Stomach (tissue), 8 donors: ENCODE measurements at regions not wholly inside any gene's neighbourhood (a gene's known extent, or its start where the extent isn't known, plus 50 kb on each side); places are given as distances from the start of the nearest gene placed in this dataset.

Source experiments
- DNase-seq, 2 donors: peaks; one replicate each; pipeline versions ENCODE4 v3.0.0 to v3.0.0-alpha.2; 2013 to 2019
- H3K27ac ChIP-seq, 5 donors: fragments of 200-600 bp in 4 of 5; sonication (generic) in 4 of 5; one replicate each; pipeline ENCODE4 v1.5.1; 2013 to 2019; ENCODE audit warnings: mild to moderate bottlenecking in 1 of 5, moderate library complexity in 1 of 5
- H3K27me3 ChIP-seq, 3 donors: fragments of 200-600 bp; sonication (generic); one replicate each; pipeline ENCODE4 v1.5.1; 2017 to 2019; ENCODE audit warnings: mixed run types in 1 of 3
- H3K36me3 ChIP-seq, 4 donors: fragments of 200-600 bp; sonication (generic); 1 replicate in 3 of 4; 2 replicates in 1 of 4; pipeline ENCODE4 v1.5.1; 2016 to 2019
- H3K4me1 ChIP-seq, 4 donors: fragments of 200-600 bp; sonication (generic); one replicate each; pipeline ENCODE4 v1.5.1; 2016 to 2019
- H3K4me3 ChIP-seq, 4 donors: fragments of 200-600 bp; sonication (generic) in 3 of 4; one replicate each; pipeline ENCODE4 v1.5.1; 2016 to 2019; ENCODE audit warnings: mild to moderate bottlenecking in 1 of 4
- H3K9me3 ChIP-seq, 4 donors: fragments of 200-600 bp; sonication (generic); one replicate each; pipeline ENCODE4 v1.5.1; 2016 to 2019
- CTCF ChIP-seq, 7 experiments: fragments of 450-650 bp in 4 of 7; fragments of 200-600 bp in 3 of 7; sonication (generic) in 3 of 7; IDR thresholded peaks; one replicate each; pipeline ENCODE4 v1.5.1; 2016 to 2019; ENCODE audit warnings: antibody characterized with exemption in 7 of 7, control low read depth in 2 of 7, mild to moderate bottlenecking in 1 of 7
- EP300 ChIP-seq: sonication (generic); formaldehyde crosslinking; IDR thresholded peaks from one replicate; pipeline ENCODE4 v1.6.1; 2017; ENCODE audit warnings: antibody characterized with exemption
- POLR2A ChIP-seq, 4 donors: fragments of 450-650 bp; IDR thresholded peaks; one replicate each; pipeline ENCODE4 v1.6.1; 2016; ENCODE audit warnings: antibody characterized with exemption in 4 of 4, control low read depth in 2 of 4, mild to moderate bottlenecking in 1 of 4, moderate library complexity in 1 of 4
- POLR2AphosphoS5 ChIP-seq, 3 donors: sonication (generic); formaldehyde crosslinking; IDR thresholded peaks; one replicate each; pipeline ENCODE4 v1.6.1; 2016; ENCODE audit warnings: antibody characterized with exemption in 3 of 3
- WGBS, 5 donors: extraction: QIAGEN DNeasy Blood & Tissue Kit in 3 of 5; methylation state at CpG; one replicate each; pipeline versions ENCODE4 v1.1.5 to v1.1.7; 2013 to 2018; 5-methylcytosine and 5-hydroxymethylcytosine counted together
- intact Hi-C: fragments of 100-400 bp; cut with DNase I; formaldehyde crosslinking; loops from one replicate; pipeline ENCODE4 v1.15.1; 2023; ENCODE audit warnings: low total_unique reads
- donor health status: healthy with polysubstance abuse.
- donor health status: Bipolar disorder and iron deficiency.
- donor health status: healthy.

DNA sequence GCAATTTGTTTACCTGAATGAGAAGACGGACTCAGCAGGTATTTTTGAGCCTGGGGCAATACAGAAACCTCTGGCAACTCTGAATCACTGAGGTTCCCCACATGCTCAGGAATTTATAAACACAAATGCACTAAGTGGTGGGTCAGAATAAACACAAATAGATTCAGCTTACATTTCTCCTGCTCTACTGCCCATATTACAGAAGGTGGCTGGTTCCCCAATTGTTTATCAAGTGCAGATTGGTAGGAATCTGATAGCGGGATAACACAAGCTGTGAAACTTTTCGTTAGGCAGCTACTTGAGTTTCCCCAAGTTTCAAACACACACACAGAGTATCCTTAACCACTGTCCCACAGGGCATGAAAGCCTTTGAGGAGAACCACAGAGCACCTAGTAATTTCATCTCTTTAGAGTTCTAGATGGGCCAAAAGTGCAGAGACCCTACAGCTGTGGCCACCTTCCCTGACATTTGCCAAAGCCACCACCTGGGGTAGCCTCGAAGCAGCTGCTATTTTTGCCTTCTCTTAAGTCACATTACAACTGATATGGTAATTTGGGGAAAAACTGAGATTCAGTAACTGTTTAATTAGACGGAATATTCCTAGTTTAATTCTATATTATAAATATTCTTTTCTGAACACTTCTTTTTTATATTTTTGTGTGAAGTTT lies 204.2 kb upstream of the PTCHD4 start:
- Histone ChIP-seq H3K9me3 (no peaks in the 10 kb centered on the region), H3K36me3 (no peaks in the 10 kb centered on the region), H3K27me3 (no peaks in the 10 kb centered on the region), H3K4me3 (no peak overlapping the region), H3K27ac (no peak overlapping the region), H3K4me1 (no peaks in the 10 kb centered on the region)
- no peak for DNase-seq
- intact Hi-C loops, result no loop called here
- TF ChIP-seq POLR2A (IDR thresholded peaks at IDR 0.05) (no peak), POLR2AphosphoS5 (IDR thresholded peaks at IDR 0.05) (no peak), EP300 (no peak), CTCF (IDR thresholded peaks at IDR 0.05) (no peak)
- 63 to 70% (median 67%) methylated on average over 5 of the region's 5 CpGs for WGBS, 5 donors

DNA sequence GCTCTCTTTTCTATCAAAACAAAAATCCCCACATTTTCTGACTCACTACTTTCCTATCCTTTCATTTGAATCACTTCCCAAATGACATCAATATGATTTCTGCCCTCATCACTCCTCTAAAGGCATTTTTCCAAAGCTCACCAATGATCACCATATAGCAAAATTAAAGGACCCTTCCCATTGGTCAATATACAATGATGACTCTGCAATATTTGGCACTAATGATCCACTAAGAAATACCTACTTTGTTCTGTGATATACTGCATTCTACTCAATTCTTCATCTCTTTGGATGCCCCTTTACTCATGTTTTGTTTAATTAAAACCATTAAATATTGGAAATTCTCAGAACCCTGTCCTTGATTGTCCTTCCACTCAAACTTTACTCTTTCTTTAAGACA lies 200.3 kb upstream of the PTCHD4 start:
- no peaks in the 10 kb centered on the region for H3K4me1 ChIP-seq
- DNase-seq, result no peak
- no peaks in the 10 kb centered on the region for H3K9me3 ChIP-seq
- H3K36me3 ChIP-seq, result no peaks in the 10 kb centered on the region
- no peaks in the 10 kb centered on the region for H3K27me3 ChIP-seq
- H3K27ac ChIP-seq, result no peak overlapping the region
- TF ChIP-seq POLR2AphosphoS5 (IDR thresholded peaks at IDR 0.05), result no peak
- intact Hi-C loops, result no loop called here
- no peak overlapping the region for H3K4me3 ChIP-seq

DNA sequence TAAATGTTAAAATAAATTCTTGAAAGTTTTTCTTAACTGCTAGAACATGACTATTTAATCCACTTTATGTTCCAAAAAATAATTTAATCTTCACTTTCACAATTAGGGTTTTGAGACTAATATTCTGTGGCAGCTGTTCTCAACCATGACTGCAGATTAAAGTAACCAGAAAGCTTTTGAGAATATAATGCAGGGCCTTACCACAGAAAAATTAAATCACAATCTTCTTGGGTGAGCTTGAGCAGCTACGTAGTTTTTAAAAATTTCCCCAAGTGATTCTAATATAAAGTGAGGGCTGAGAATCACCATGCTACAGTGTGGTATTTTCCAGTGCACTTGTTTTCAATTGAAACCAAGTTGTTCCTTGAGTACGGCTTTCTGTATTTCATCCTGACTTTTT lies 196.6 kb upstream of the PTCHD4 start:
- no peaks in the 10 kb centered on the region for H3K4me1 ChIP-seq
- WGBS, 5 donors, result 81 to 95% (median 84%) methylated on average over 2 of the region's 2 CpGs
- TF ChIP-seq POLR2A (IDR thresholded peaks at IDR 0.05) (no peak), EP300 (no peak), CTCF (IDR thresholded peaks at IDR 0.05) (no peak), POLR2AphosphoS5 (IDR thresholded peaks at IDR 0.05) (no peak)
- peaks cover 0 to 10% (median 7%) of the 10 kb centered on the region in 4 donors for H3K9me3 ChIP-seq
- no peak overlapping the region for H3K27ac ChIP-seq
- no peaks in the 10 kb centered on the region for H3K36me3 ChIP-seq
- H3K27me3 ChIP-seq, result no peaks in the 10 kb centered on the region
- no peak overlapping the region for H3K4me3 ChIP-seq
- no peak for DNase-seq
- intact Hi-C loops, result no loop called here

DNA sequence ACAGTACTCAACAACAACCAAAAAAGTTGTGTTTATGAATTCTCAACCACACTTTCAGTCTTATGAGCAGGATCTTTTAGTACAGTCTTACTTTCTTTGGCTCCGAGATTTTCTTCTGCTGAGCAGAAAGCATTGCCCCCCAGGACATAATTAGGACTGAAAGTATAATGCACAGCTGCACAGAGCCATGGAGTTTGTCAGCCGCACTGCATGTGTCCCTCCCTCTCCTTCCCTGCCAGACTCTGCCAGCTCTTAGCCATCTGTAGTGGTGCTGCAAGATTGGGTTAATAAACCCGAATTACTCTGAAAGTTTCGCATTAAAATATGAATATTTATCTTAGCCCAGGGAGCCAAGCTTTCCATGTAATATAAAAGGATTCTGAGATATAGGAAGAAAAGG lies 179.6 kb upstream of the PTCHD4 start:
- Histone ChIP-seq H3K4me1 (no peaks in the 10 kb centered on the region), H3K4me3 (no peak overlapping the region), H3K9me3 (peaks cover 0 to 21% (median 5%) of the 10 kb centered on the region in 4 donors), H3K27me3 (no peaks in the 10 kb centered on the region), H3K36me3 (no peaks in the 10 kb centered on the region), H3K27ac (no peak overlapping the region)
- DNase-seq, result no peak
- TF ChIP-seq EP300 (no peak), POLR2A (IDR thresholded peaks at IDR 0.05) (no peak), POLR2AphosphoS5 (IDR thresholded peaks at IDR 0.05) (no peak), CTCF (IDR thresholded peaks at IDR 0.05) (no peak)
- intact Hi-C loops, result no loop called here
- WGBS, 5 donors, result 64 to 78% (median 74%) methylated on average over 4 of the region's 4 CpGs

GRCh38 chr6:48289841-48290240 lies 178.8 kb upstream of the PTCHD4 start:
- H3K27ac ChIP-seq, result no peak overlapping the region
- no peak for TF ChIP-seq POLR2A (IDR thresholded peaks at IDR 0.05)
- TF ChIP-seq EP300, result no peak
- no peak for TF ChIP-seq CTCF (IDR thresholded peaks at IDR 0.05)
- TF ChIP-seq POLR2AphosphoS5 (IDR thresholded peaks at IDR 0.05), result no peak
- no peaks in the 10 kb centered on the region for H3K4me1 ChIP-seq
- no peak for DNase-seq
- 73 to 87% (median 86%) methylated on average over 5 of the region's 5 CpGs for WGBS, 5 donors
- peaks cover 0 to 26% (median 5%) of the 10 kb centered on the region in 4 donors for H3K9me3 ChIP-seq
- no peak overlapping the region for H3K4me3 ChIP-seq
- no peaks in the 10 kb centered on the region for H3K27me3 ChIP-seq
- H3K36me3 ChIP-seq, result no peaks in the 10 kb centered on the region
- intact Hi-C loops, result no loop called here
